A673 (cell line): ENCODE measurements at regions not wholly inside any gene's neighbourhood (a gene's known extent, or its start where the extent isn't known, plus 50 kb on each side); places are given as distances from the start of the nearest gene placed in this dataset.

Source experiments
- EZH2 ChIP-seq: fragments of 200-600 bp; sonication (generic); IDR thresholded peaks from 2 replicates; pipeline ENCODE4 v1.6.1; 2017; ENCODE audit warnings: borderline replicate concordance, low read depth, mild to moderate bottlenecking, mixed read lengths, antibody characterized with exemption, low read length; ENCODE audit not compliant: poor library complexity, severe bottlenecking
- TF ChIP-seq, protein P1 (sequence below): fragments of 300-800, 200-600 bp; sonication (generic); conservative IDR thresholded peaks from 2 replicates; pipeline ENCODE4 v1.5.1; 2017; ENCODE audit warnings: low read depth, mild to moderate bottlenecking, antibody characterized with exemption, low read length, moderate library complexity, mixed read lengths

DNA sequence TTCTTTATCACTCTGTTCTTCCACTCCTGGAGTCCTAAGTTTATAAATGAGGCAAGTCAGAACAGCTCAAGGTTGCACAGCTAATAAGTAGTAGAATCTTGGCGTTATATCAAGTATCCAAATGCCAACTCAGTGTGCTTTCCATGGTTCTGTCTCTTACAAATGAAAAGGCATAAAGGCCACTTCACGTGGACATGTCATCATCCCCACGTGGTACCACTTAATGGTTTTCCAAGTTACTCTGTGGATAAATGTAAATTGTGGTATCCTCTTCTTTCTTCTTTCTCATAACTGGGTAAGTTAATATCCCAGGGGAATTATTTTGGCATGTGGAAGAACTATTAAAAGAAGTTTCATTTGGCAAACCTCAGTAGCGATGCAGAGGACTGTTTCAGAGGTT is 131.5 kb upstream of the L3MBTL4 start:
- TF ChIP-seq, protein P1, sequence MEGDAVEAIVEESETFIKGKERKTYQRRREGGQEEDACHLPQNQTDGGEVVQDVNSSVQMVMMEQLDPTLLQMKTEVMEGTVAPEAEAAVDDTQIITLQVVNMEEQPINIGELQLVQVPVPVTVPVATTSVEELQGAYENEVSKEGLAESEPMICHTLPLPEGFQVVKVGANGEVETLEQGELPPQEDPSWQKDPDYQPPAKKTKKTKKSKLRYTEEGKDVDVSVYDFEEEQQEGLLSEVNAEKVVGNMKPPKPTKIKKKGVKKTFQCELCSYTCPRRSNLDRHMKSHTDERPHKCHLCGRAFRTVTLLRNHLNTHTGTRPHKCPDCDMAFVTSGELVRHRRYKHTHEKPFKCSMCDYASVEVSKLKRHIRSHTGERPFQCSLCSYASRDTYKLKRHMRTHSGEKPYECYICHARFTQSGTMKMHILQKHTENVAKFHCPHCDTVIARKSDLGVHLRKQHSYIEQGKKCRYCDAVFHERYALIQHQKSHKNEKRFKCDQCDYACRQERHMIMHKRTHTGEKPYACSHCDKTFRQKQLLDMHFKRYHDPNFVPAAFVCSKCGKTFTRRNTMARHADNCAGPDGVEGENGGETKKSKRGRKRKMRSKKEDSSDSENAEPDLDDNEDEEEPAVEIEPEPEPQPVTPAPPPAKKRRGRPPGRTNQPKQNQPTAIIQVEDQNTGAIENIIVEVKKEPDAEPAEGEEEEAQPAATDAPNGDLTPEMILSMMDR, result no peak
- no peak for TF ChIP-seq EZH2
